Caco-2 (cell line): ENCODE measurements at regions not wholly inside any gene's neighbourhood (a gene's known extent, or its start where the extent isn't known, plus 50 kb on each side); places are given as distances from the start of the nearest gene placed in this dataset.

Experiments
- BruUV-seq: library from RNA; stranded (reverse); fragments of 400-500 nt; replicated peaks from 2 replicates; lab custom pipeline; 2021; lab: Mats Ljungman, UMichigan
- CTCF ChIA-PET: fragments of 300-600 bp; sonication (Branson Sonifier 250); formaldehyde crosslinking; loops from one replicate; lab custom pipeline; 2022; ENCODE audit warnings: antibody characterized with exemption; lab: Charles Lee
- POLR2A ChIA-PET: fragments of 300-600 bp; sonication (Branson Sonifier 250); formaldehyde crosslinking; loops from one replicate; lab custom pipeline; 2022; ENCODE audit warnings: antibody characterized with exemption; lab: Charles Lee
- DNase-seq, 2 experiments: peaks; one replicate each; pipeline versions ENCODE4 v3.0.0 to v3.0.0-alpha.2; 2020 to 2022
- H3K27me3 ChIP-seq: replicated peaks from 2 replicates; pipeline ENCODE4 v1.6.0; 2011; ENCODE audit warnings: low read length; ENCODE audit not compliant: control insufficient read depth, insufficient read depth
- H3K36me3 ChIP-seq: 2 replicates; pipeline ENCODE4 v1.5.1; 2011; ENCODE audit warnings: low read length; ENCODE audit not compliant: control insufficient read depth, insufficient read depth
- H3K4me1 ChIP-seq: fragments of 250-450 bp; sonication (Bioruptor Pico); 2 replicates; pipeline ENCODE4 v1.5.1; 2020; ENCODE audit warnings: mild to moderate bottlenecking
- H3K4me3 ChIP-seq: 2 replicates; pipeline ENCODE4 v1.5.1; 2011; ENCODE audit warnings: low read depth, mild to moderate bottlenecking, control low read depth, low read length
- H3K9me3 ChIP-seq: fragments of 250-450 bp; sonication (Bioruptor Pico); 2 replicates; pipeline ENCODE4 v1.5.1; 2020; ENCODE audit warnings: mild to moderate bottlenecking, moderate library complexity
- H3K27ac Mint-ChIP-seq: one replicate; pipeline ENCODE4 v1.8.0; 2022; ENCODE audit warnings: mixed read lengths; ENCODE audit not compliant: unreplicated experiment
- H3K27me3 Mint-ChIP-seq: one replicate; pipeline ENCODE4 v1.8.0; 2022; ENCODE audit warnings: mixed read lengths; ENCODE audit not compliant: insufficient read depth, unreplicated experiment
- H3K36me3 Mint-ChIP-seq: one replicate; pipeline ENCODE4 v1.8.0; 2022; ENCODE audit warnings: mild to moderate bottlenecking, mixed read lengths; ENCODE audit not compliant: insufficient read depth, unreplicated experiment
- H3K4me1 Mint-ChIP-seq: one replicate; pipeline ENCODE4 v1.8.0; 2022; ENCODE audit warnings: low read depth, mixed read lengths; ENCODE audit not compliant: unreplicated experiment
- H3K4me3 Mint-ChIP-seq: one replicate; pipeline ENCODE4 v1.8.0; 2022; ENCODE audit warnings: mild to moderate bottlenecking, moderate library complexity, mixed read lengths; ENCODE audit not compliant: unreplicated experiment
- H3K9me3 Mint-ChIP-seq: one replicate; pipeline ENCODE4 v1.8.0; 2022; ENCODE audit warnings: mixed read lengths; ENCODE audit not compliant: unreplicated experiment
- intact Hi-C: fragments of 100-400 bp; cut with micrococcal nuclease; formaldehyde crosslinking; loops from one replicate; pipeline ENCODE4 v1.10.0; 2022; ENCODE audit not compliant: unreplicated experiment
- TF ChIP-seq, protein P1 (sequence below), 2 experiments: fragments of 200-600 bp in 1 of 2; IDR thresholded peaks; 1 replicate in 1 of 2; 2 replicates in 1 of 2; pipeline versions ENCODE4 v1.5.1 to v1.8.0; 2011 to 2022; ENCODE audit warnings: antibody characterized with exemption in 1 of 2, control low read depth in 1 of 2, inconsistent platforms in 1 of 2, low read depth in 1 of 2, low read length in 1 of 2, mild to moderate bottlenecking in 1 of 2, moderate library complexity in 1 of 2; ENCODE audit not compliant: insufficient read depth in 1 of 2, severe bottlenecking in 1 of 2, unreplicated experiment in 1 of 2

DNA sequence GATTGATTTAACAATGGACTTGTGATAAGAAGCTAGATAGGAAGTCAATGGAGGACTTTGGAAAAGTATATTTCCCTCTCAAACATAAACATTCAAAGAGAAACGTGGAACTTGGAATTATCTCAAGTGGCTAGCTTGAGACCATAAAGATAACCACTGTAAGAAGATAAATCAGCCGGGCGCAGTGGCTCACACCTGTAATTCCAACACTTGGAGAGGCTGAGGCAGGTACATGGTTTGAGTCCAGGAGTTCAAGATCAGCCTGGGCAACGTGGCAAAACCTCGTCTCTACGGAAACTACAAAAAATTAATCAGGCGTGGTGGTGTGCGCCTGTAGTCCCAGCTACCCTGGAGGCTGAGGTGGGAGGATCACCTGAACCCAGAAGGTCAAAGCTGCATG, 405.9 kb upstream of the ACVR2A start:
- no peaks in the 10 kb centered on the region for H3K27me3 Mint-ChIP-seq
- DNase-seq: peak in 1 of 2 experiments; percentile 40
- no peaks in the 10 kb centered on the region for H3K36me3 Mint-ChIP-seq
- H3K4me1 Mint-ChIP-seq: peaks cover 17% of the 10 kb centered on the region
- ChIA-PET CTCF (no interaction called here), POLR2A (no interaction called here)
- no peaks in the 10 kb centered on the region for H3K9me3 ChIP-seq
- intact Hi-C loops: no loop called here
- H3K4me1 ChIP-seq: peaks cover 17% of the 10 kb centered on the region
- TF ChIP-seq, protein P1, sequence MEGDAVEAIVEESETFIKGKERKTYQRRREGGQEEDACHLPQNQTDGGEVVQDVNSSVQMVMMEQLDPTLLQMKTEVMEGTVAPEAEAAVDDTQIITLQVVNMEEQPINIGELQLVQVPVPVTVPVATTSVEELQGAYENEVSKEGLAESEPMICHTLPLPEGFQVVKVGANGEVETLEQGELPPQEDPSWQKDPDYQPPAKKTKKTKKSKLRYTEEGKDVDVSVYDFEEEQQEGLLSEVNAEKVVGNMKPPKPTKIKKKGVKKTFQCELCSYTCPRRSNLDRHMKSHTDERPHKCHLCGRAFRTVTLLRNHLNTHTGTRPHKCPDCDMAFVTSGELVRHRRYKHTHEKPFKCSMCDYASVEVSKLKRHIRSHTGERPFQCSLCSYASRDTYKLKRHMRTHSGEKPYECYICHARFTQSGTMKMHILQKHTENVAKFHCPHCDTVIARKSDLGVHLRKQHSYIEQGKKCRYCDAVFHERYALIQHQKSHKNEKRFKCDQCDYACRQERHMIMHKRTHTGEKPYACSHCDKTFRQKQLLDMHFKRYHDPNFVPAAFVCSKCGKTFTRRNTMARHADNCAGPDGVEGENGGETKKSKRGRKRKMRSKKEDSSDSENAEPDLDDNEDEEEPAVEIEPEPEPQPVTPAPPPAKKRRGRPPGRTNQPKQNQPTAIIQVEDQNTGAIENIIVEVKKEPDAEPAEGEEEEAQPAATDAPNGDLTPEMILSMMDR (IDR thresholded peaks at IDR 0.05; ENCODE audit: insufficient read depth in 1 of 2, low read depth in 1 of 2, low read length in 1 of 2, severe bottlenecking in 1 of 2, unreplicated experiment in 1 of 2): no peak
- no peaks in the 10 kb centered on the region for H3K27me3 ChIP-seq
- H3K4me3 Mint-ChIP-seq: no peak overlapping the region
- peaks cover 17% of the 10 kb centered on the region for H3K9me3 Mint-ChIP-seq
- no peaks in the 10 kb centered on the region for H3K36me3 ChIP-seq
- no TSS peak for BruUV-seq
- H3K4me3 ChIP-seq: no peak overlapping the region
- no peak overlapping the region for H3K27ac Mint-ChIP-seq

GRCh38 chr2:147433822-147434221, 411.0 kb upstream of the ACVR2A start:
- BruUV-seq: no TSS peak
- TF ChIP-seq, protein P1 (IDR thresholded peaks at IDR 0.05; ENCODE audit: insufficient read depth in 1 of 2, low read depth in 1 of 2, low read length in 1 of 2, severe bottlenecking in 1 of 2, unreplicated experiment in 1 of 2): no peak
- H3K9me3 Mint-ChIP-seq: peaks cover 32% of the 10 kb centered on the region
- no peaks in the 10 kb centered on the region for H3K36me3 Mint-ChIP-seq
- H3K4me1 Mint-ChIP-seq: peaks cover 41% of the 10 kb centered on the region
- no peak for DNase-seq
- peaks cover 29% of the 10 kb centered on the region for H3K4me1 ChIP-seq
- no peaks in the 10 kb centered on the region for H3K27me3 ChIP-seq
- intact Hi-C loops: no loop called here
- ChIA-PET POLR2A (no interaction called here), CTCF (no interaction called here)
- no peaks in the 10 kb centered on the region for H3K27me3 Mint-ChIP-seq
- H3K9me3 ChIP-seq: no peaks in the 10 kb centered on the region
- no peak overlapping the region for H3K4me3 Mint-ChIP-seq
- no peak overlapping the region for H3K4me3 ChIP-seq
- H3K27ac Mint-ChIP-seq: no peak overlapping the region
- peaks cover 1% of the 10 kb centered on the region; the same call in 1 of the 2 replicates for H3K36me3 ChIP-seq

GRCh38 chr2:147430408-147430807, 414.4 kb upstream of the ACVR2A start:
- Histone ChIP-seq H3K9me3 (0 out of 2 replicates have a peak, but pooled peaks cover 3% of the 10 kb centered on the region), H3K4me1 (peaks cover 51% of the 10 kb centered on the region), H3K36me3 (peaks cover 2% of the 10 kb centered on the region; the same call in 1 of the 2 replicates), H3K4me3 (no peak overlapping the region), H3K27me3 (no peaks in the 10 kb centered on the region)
- peaks cover 32% of the 10 kb centered on the region for H3K9me3 Mint-ChIP-seq
- peaks cover 51% of the 10 kb centered on the region for H3K4me1 Mint-ChIP-seq
- H3K27ac Mint-ChIP-seq: peak overlapping the region; percentile 77
- H3K27me3 Mint-ChIP-seq: no peaks in the 10 kb centered on the region
- intact Hi-C loops: no loop called here
- DNase-seq: no peak
- POLR2A ChIA-PET: no interaction called here
- H3K36me3 Mint-ChIP-seq: no peaks in the 10 kb centered on the region
- TF ChIP-seq, protein P1 (IDR thresholded peaks at IDR 0.05; ENCODE audit: insufficient read depth in 1 of 2, low read depth in 1 of 2, low read length in 1 of 2, severe bottlenecking in 1 of 2, unreplicated experiment in 1 of 2): no peak
- CTCF ChIA-PET: no interaction called here
- no TSS peak for BruUV-seq
- no peak overlapping the region for H3K4me3 Mint-ChIP-seq
